Type B pancreatic cell (in vitro differentiated cells): ENCODE measurements at regions not wholly inside any gene's neighbourhood (a gene's known extent, or its start where the extent isn't known, plus 50 kb on each side); places are given as distances from the start of the nearest gene placed in this dataset.

Experiments
- DNase-seq: peaks from one replicate; pipeline ENCODE4 v3.0.0; 2021; ENCODE audit warnings: mixed read lengths; ENCODE audit not compliant: unreplicated experiment; ENCODE audit errors: extremely low spot score
- H3K27ac Mint-ChIP-seq: 2 replicates; pipeline ENCODE4 v1.8.0; 2021; ENCODE audit warnings: mild to moderate bottlenecking, mixed read lengths
- H3K27me3 Mint-ChIP-seq: 2 replicates; pipeline ENCODE4 v1.8.0; 2021; ENCODE audit warnings: mixed read lengths
- H3K36me3 Mint-ChIP-seq: 2 replicates; pipeline ENCODE4 v1.8.0; 2021; ENCODE audit warnings: mixed read lengths
- H3K4me1 Mint-ChIP-seq: one replicate; pipeline ENCODE4 v1.8.0; 2021; ENCODE audit warnings: mixed read lengths; ENCODE audit not compliant: unreplicated experiment
- H3K4me3 Mint-ChIP-seq: 2 replicates; pipeline ENCODE4 v1.8.0; 2021; ENCODE audit warnings: mild to moderate bottlenecking, mixed read lengths
- H3K9me3 Mint-ChIP-seq: 2 replicates; pipeline ENCODE4 v1.8.0; 2021; ENCODE audit warnings: mixed read lengths
- TF ChIP-seq, protein P1 (sequence below): fragments of 200-600 bp; sonication (generic); conservative IDR thresholded peaks from 2 replicates; pipeline ENCODE4 v1.5.0; 2021; ENCODE audit warnings: antibody characterized with exemption, mild to moderate bottlenecking

DNA sequence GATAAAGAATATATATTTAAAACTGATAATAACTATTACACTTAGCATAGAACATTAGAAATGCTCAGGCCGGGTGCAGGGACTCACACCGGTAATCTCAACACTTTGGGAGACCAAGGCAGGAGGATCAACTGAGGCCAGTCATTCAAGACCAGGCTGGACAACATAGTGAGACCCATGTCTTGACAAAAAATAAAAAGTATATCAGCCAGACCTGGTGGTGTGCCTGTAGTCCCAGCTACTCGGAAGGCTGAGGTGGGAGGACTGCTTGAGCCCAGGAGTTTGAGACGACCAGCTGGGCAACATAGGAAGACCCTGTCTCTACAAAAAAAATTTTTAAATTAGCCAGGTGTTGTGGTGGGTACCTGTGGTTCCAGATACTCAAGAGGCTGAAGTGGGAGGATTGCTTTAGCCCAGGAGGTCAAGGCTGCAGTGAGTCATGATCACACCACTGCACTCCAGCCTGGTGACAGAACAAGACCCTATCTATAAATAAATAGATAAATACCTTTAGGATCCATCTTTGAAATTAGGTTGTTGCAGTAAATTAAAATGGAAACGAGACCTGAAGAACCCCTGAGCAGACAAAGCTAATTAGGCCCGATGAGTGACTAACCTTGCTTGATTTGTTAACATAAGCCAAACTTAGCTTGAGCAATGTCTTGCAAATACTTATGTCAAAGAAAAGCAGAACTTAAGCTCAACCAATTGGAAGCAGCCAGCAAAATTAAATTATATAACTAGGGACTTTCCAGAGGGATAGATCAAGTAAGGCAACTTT is 75.8 kb upstream of the E2F3 start:
- H3K9me3 Mint-ChIP-seq = no peaks in the 10 kb centered on the region
- DNase-seq = no peak
- no peak overlapping the region for H3K27ac Mint-ChIP-seq
- H3K4me1 Mint-ChIP-seq = no peaks in the 10 kb centered on the region
- TF ChIP-seq, protein P1, sequence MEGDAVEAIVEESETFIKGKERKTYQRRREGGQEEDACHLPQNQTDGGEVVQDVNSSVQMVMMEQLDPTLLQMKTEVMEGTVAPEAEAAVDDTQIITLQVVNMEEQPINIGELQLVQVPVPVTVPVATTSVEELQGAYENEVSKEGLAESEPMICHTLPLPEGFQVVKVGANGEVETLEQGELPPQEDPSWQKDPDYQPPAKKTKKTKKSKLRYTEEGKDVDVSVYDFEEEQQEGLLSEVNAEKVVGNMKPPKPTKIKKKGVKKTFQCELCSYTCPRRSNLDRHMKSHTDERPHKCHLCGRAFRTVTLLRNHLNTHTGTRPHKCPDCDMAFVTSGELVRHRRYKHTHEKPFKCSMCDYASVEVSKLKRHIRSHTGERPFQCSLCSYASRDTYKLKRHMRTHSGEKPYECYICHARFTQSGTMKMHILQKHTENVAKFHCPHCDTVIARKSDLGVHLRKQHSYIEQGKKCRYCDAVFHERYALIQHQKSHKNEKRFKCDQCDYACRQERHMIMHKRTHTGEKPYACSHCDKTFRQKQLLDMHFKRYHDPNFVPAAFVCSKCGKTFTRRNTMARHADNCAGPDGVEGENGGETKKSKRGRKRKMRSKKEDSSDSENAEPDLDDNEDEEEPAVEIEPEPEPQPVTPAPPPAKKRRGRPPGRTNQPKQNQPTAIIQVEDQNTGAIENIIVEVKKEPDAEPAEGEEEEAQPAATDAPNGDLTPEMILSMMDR = no peak
- H3K36me3 Mint-ChIP-seq = no peaks in the 10 kb centered on the region
- H3K27me3 Mint-ChIP-seq = no peaks in the 10 kb centered on the region
- H3K4me3 Mint-ChIP-seq = no peak overlapping the region

DNA sequence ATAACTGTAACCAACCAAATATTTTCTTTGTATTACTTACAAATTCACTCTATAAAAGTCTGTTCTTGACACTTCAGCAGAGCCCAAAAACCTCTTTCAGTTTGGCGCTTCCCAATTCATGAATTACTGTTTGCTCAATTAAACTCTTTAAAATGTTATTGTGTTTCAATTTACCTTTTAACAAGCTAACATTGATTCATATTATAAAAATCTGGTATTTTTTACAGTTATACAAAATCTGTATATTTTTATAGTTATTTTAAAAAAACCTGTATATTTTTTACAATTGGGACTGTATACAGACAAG is 75.3 kb upstream of the E2F3 start:
- Mint-ChIP-seq H3K4me3 (no peak overlapping the region), H3K9me3 (no peaks in the 10 kb centered on the region), H3K27me3 (no peaks in the 10 kb centered on the region), H3K27ac (no peak overlapping the region), H3K4me1 (no peaks in the 10 kb centered on the region), H3K36me3 (no peaks in the 10 kb centered on the region)
- DNase-seq = no peak
- TF ChIP-seq, protein P1 = no peak

DNA sequence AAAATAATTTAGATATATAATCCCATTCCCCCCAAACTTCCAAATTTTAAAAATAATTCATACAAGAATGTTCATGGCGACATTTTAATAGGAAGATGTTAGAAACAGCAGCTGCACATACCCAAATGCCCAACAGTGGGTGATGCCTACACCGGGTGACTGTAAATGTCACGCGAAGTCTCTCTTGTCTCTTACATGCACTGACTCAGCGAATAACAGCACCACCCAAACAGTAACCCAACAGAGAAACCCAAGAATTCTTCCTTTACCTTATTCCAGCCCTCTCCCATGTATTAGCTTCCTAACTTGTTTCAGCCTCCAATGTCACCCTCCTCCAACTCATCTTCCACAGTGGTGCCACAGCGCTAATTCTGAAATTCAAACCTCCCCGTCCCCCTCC is 74.5 kb upstream of the E2F3 start:
- Mint-ChIP-seq H3K9me3 (no peaks in the 10 kb centered on the region), H3K4me3 (no peak overlapping the region), H3K27ac (no peak overlapping the region), H3K36me3 (no peaks in the 10 kb centered on the region), H3K27me3 (no peaks in the 10 kb centered on the region), H3K4me1 (no peaks in the 10 kb centered on the region)
- no peak for DNase-seq
- TF ChIP-seq, protein P1 = no peak

- Mint-ChIP-seq H3K4me3 (no peak overlapping the region), H3K9me3 (no peaks in the 10 kb centered on the region), H3K36me3 (no peaks in the 10 kb centered on the region), H3K4me1 (no peaks in the 10 kb centered on the region), H3K27ac (peak overlapping the region; percentile 40), H3K27me3 (no peaks in the 10 kb centered on the region)
- TF ChIP-seq, protein P1 = no peak
- DNase-seq = no peak
Observed at GRCh38 chr6:20328266-20328923, 73.3 kb upstream of the E2F3 start.

DNA sequence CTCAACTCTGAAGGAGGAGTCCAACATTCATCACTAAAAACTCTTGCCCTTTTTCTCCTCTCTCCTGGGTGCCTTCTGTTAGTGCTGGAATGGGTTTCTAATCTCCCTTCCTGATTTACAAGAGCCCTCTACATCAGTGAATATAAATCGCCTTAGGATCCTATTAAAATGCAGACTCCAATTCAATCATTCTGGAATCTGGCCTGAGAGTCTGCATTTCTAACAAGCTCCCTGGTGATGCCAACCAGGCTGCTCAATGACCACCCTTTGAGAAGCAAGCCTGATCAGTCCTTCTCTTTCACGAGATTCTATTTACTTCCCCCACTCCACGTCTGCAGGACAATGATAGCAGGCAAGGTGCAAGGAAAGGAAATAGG is 72.8 kb upstream of the E2F3 start:
- peaks cover 3% of the 10 kb centered on the region for H3K27me3 Mint-ChIP-seq
- H3K4me1 Mint-ChIP-seq = no peaks in the 10 kb centered on the region
- no peak overlapping the region for H3K4me3 Mint-ChIP-seq
- H3K27ac Mint-ChIP-seq = no peak overlapping the region
- no peaks in the 10 kb centered on the region for H3K36me3 Mint-ChIP-seq
- no peaks in the 10 kb centered on the region for H3K9me3 Mint-ChIP-seq
- DNase-seq = no peak
- TF ChIP-seq, protein P1 = no peak
